HCT116 (cell line): ENCODE measurements at regions not wholly inside any gene's neighbourhood (a gene's known extent, or its start where the extent isn't known, plus 50 kb on each side); places are given as distances from the start of the nearest gene placed in this dataset.

ENCODE experiments used
- ATAC-seq: fragments of 200-7000 bp; cut with Tn5 transposase; 2 replicates; pipeline ENCODE4 v1.9.1; 2020; ENCODE audit warnings: mild to moderate bottlenecking, moderate library complexity
- BruUV-seq: library from RNA; stranded (reverse); fragments of 400-500 nt; replicated peaks from 2 replicates; lab custom pipeline; 2021; lab: Mats Ljungman, UMichigan
- CTCF ChIA-PET: fragments of 300-600 bp; sonication (Branson Sonifier 250); formaldehyde crosslinking; loops from one replicate; lab custom pipeline; 2021; ENCODE audit warnings: antibody characterized with exemption; lab: Charles Lee
- POLR2A ChIA-PET: fragments of 300-600, 350-600 bp; sonication (Branson Sonifier 250); formaldehyde crosslinking; loops from one replicate; lab custom pipeline; 2021; ENCODE audit warnings: antibody characterized with exemption; lab: Charles Lee
- RAD21 ChIA-PET, 2 experiments: fragments of 300-600 bp; sonication (Branson Sonifier 250); formaldehyde crosslinking; loops; one replicate each; lab custom pipeline; 2023; ENCODE audit warnings: low total read pairs in 2 of 2; ENCODE audit not compliant: uncharacterized antibody in 2 of 2, unreplicated experiment in 2 of 2, low non-redundant PET in 1 of 2; lab: Charles Lee
- DNase-seq: peaks from one replicate; pipeline ENCODE4 v3.0.0-alpha.2; 2010; ENCODE audit warnings: low read depth, low spot score
- H2AFZ ChIP-seq: fragments of 200-600 bp; shearing (Covaris generic), sonication (generic); 2 replicates; pipeline ENCODE4 v1.6.1; 2017; ENCODE audit warnings: low read depth, mixed run types, mixed read lengths, antibody characterized with exemption, low read length; ENCODE audit not compliant: poor library complexity, severe bottlenecking
- H3K27ac ChIP-seq: 2 replicates; pipeline ENCODE4 v1.5.1; 2012; ENCODE audit warnings: low read depth, low read length
- H3K27me3 ChIP-seq: fragments of 200-600 bp; sonication (generic); 2 replicates; pipeline ENCODE4 v1.6.1; 2016; ENCODE audit warnings: mixed run types, low read length, mixed read lengths; ENCODE audit not compliant: insufficient read depth
- H3K36me3 ChIP-seq, 2 experiments: fragments of 200-500 bp in 1 of 2; fragments of 200-600 bp in 1 of 2; sonication (Bioruptor generic) in 1 of 2; sonication (generic) in 1 of 2; 2 replicates each; pipeline versions ENCODE4 v1.5.1 to v1.6.1; 2014 to 2016; ENCODE audit warnings: low read length in 2 of 2, inconsistent platforms in 1 of 2, mixed read lengths in 1 of 2, mixed run types in 1 of 2; ENCODE audit not compliant: insufficient read depth in 2 of 2, control insufficient read depth in 1 of 2
- H3K4me1 ChIP-seq, 2 experiments: fragments of 200-600 bp in 1 of 2; sonication (generic) in 1 of 2; 2 replicates each; pipeline versions ENCODE4 v1.5.1 to v1.6.1; 2012 to 2017; ENCODE audit warnings: low read length in 2 of 2, inconsistent platforms in 1 of 2, mild to moderate bottlenecking in 1 of 2, mixed read lengths in 1 of 2, mixed run types in 1 of 2, moderate library complexity in 1 of 2; ENCODE audit not compliant: insufficient read depth in 2 of 2, control insufficient read depth in 1 of 2
- H3K4me2 ChIP-seq: fragments of 200-600 bp; sonication (generic); 2 replicates; pipeline ENCODE4 v1.6.1; 2017; ENCODE audit warnings: mixed run types, low read length, mixed read lengths
- H3K4me3 ChIP-seq, 2 experiments: fragments of 200-600 bp in 1 of 2; sonication (generic) in 1 of 2; replicated peaks in 1 of 2; 2 replicates each; pipeline ENCODE4 v1.5.1; 2011 to 2016; ENCODE audit warnings: low read length in 2 of 2, control low read depth in 1 of 2, low read depth in 1 of 2, mild to moderate bottlenecking in 1 of 2, mixed read lengths in 1 of 2, mixed run types in 1 of 2
- H3K79me2 ChIP-seq: fragments of 200-600 bp; sonication (generic); 2 replicates; pipeline ENCODE4 v1.6.1; 2017; ENCODE audit warnings: mild to moderate bottlenecking, mixed run types, low read length, moderate library complexity, mixed read lengths; ENCODE audit not compliant: insufficient read depth
- H3K9ac ChIP-seq: fragments of 200-600 bp; sonication (generic); 2 replicates; pipeline ENCODE4 v1.6.1; 2016; ENCODE audit warnings: low read length, mixed read lengths
- H3K9me2 ChIP-seq: fragments of 200-600 bp; sonication (generic), shearing (Covaris generic); 2 replicates; pipeline ENCODE4 v1.6.1; 2017; ENCODE audit warnings: mixed run types, mild to moderate bottlenecking, moderate library complexity; ENCODE audit not compliant: insufficient read depth
- H3K9me3 ChIP-seq, 2 experiments: fragments of 200-500 bp in 1 of 2; fragments of 200-600 bp in 1 of 2; sonication (Bioruptor generic) in 1 of 2; sonication (generic) in 1 of 2; 2 replicates each; pipeline ENCODE4 v1.6.1; 2014 to 2017; ENCODE audit warnings: low read length in 2 of 2, mixed read lengths in 2 of 2, inconsistent platforms in 1 of 2, low read depth in 1 of 2, mild to moderate bottlenecking in 1 of 2, mixed run types in 1 of 2, moderate library complexity in 1 of 2; ENCODE audit not compliant: control insufficient read depth in 1 of 2, insufficient read depth in 1 of 2
- H4K20me1 ChIP-seq: fragments of 200-600 bp; sonication (generic), shearing (Covaris generic); 2 replicates; pipeline ENCODE4 v1.6.1; 2017; ENCODE audit warnings: mixed run types, mild to moderate bottlenecking, moderate library complexity; ENCODE audit not compliant: insufficient read depth
- ATF3 ChIP-seq: IDR thresholded peaks from 2 replicates; pipeline ENCODE4 v1.6.1; 2012
- CBX3 ChIP-seq: IDR thresholded peaks from 2 replicates; pipeline ENCODE4 v1.6.1; 2012; ENCODE audit warnings: low read depth
- CEBPB ChIP-seq: IDR thresholded peaks from 2 replicates; pipeline ENCODE4 v1.6.1; 2012; ENCODE audit warnings: low read depth
- CTCF ChIP-seq, 3 experiments: fragments of 200-600 bp in 1 of 3; sonication (generic) in 1 of 3; IDR thresholded peaks in 2 of 3; conservative IDR thresholded peaks in 1 of 3; 2 replicates each; pipeline ENCODE4 v1.5.1; 2012 to 2017; ENCODE audit warnings: low read depth in 2 of 3, low read length in 2 of 3, antibody characterized with exemption in 1 of 3, borderline replicate concordance in 1 of 3, control low read depth in 1 of 3, mild to moderate bottlenecking in 1 of 3, mixed read lengths in 1 of 3, mixed run types in 1 of 3, moderate library complexity in 1 of 3; ENCODE audit not compliant: insufficient read depth in 1 of 3
- EGR1 ChIP-seq: IDR thresholded peaks from 2 replicates; pipeline ENCODE4 v1.6.1; 2012; ENCODE audit warnings: low read depth
- ELF1 ChIP-seq: IDR thresholded peaks from 2 replicates; pipeline ENCODE4 v1.6.1; 2012; ENCODE audit warnings: low read depth, borderline replicate concordance
- EZH2 ChIP-seq: fragments of 200-600 bp; sonication (generic); IDR thresholded peaks from 2 replicates; pipeline ENCODE4 v1.6.1; 2017; ENCODE audit warnings: antibody characterized with exemption, mixed run types
- EZH2phosphoT487 ChIP-seq: fragments of 200-600 bp; IDR thresholded peaks from 2 replicates; pipeline ENCODE4 v1.6.1; 2018; ENCODE audit warnings: antibody characterized with exemption, borderline replicate concordance
- FOSL1 ChIP-seq: IDR thresholded peaks from 2 replicates; pipeline ENCODE4 v1.6.1; 2012; ENCODE audit warnings: low read depth
- MAX ChIP-seq: IDR thresholded peaks from 2 replicates; pipeline ENCODE4 v1.6.1; 2012
- POLR2A ChIP-seq: IDR thresholded peaks from 2 replicates; pipeline ENCODE4 v1.7.0; 2011; ENCODE audit warnings: borderline replicate concordance; ENCODE audit not compliant: insufficient read depth, insufficient read length; ENCODE audit errors: extremely low read depth
- POLR2AphosphoS5 ChIP-seq: IDR thresholded peaks from 2 replicates; pipeline ENCODE4 v1.6.1; 2011; ENCODE audit warnings: mild to moderate bottlenecking, low read depth, low read length, moderate library complexity
- RAD21 ChIP-seq: IDR thresholded peaks from 2 replicates; pipeline ENCODE4 v1.6.1; 2012; ENCODE audit warnings: low read depth, mild to moderate bottlenecking
- REST ChIP-seq: IDR thresholded peaks from 2 replicates; pipeline ENCODE4 v1.6.1; 2012; ENCODE audit warnings: low read depth
- SIN3A ChIP-seq: IDR thresholded peaks from 2 replicates; pipeline ENCODE4 v1.6.1; 2012; ENCODE audit warnings: low read depth
- SP1 ChIP-seq: IDR thresholded peaks from 2 replicates; pipeline ENCODE4 v1.6.1; 2012; ENCODE audit warnings: low read depth
- SRF ChIP-seq: IDR thresholded peaks from 2 replicates; pipeline ENCODE4 v1.6.1; 2012; ENCODE audit warnings: low read depth
- YY1 ChIP-seq: IDR thresholded peaks from 2 replicates; pipeline ENCODE4 v1.6.1; 2011; ENCODE audit warnings: low read length, low read depth, moderate library complexity, mild to moderate bottlenecking; ENCODE audit not compliant: insufficient replicate concordance; ENCODE audit errors: extremely low read depth
- ZBTB33 ChIP-seq: IDR thresholded peaks from 2 replicates; pipeline ENCODE4 v1.6.1; 2011; ENCODE audit warnings: mild to moderate bottlenecking, low read length, moderate library complexity; ENCODE audit not compliant: insufficient replicate concordance; ENCODE audit errors: extremely low read depth
- ZNF274 ChIP-seq: fragments of 200-500 bp; sonication (Bioruptor generic); IDR thresholded peaks from 2 replicates; pipeline ENCODE4 v1.6.1; 2014; ENCODE audit warnings: mild to moderate bottlenecking, low read depth, low read length, inconsistent platforms
- intact Hi-C: fragments of 100-400 bp; cut with micrococcal nuclease; formaldehyde crosslinking; loops from 2 replicates; pipeline ENCODE4 v1.10.0; 2022

- no peaks in the 10 kb centered on the region for H3K27me3 ChIP-seq
- H3K4me1 ChIP-seq, result no peaks in the 10 kb centered on the region
- TF ChIP-seq POLR2A (no peak), CEBPB (no peak), YY1 (no peak), FOSL1 (no peak), SRF (no peak), ELF1 (no peak), MAX (no peak), RAD21 (no peak), CBX3 (no peak), SIN3A (no peak), REST (no peak), EGR1 (no peak), EZH2phosphoT487 (no peak), ATF3 (no peak), ZNF274 (no peak), ZBTB33 (no peak), EZH2 (no peak), POLR2AphosphoS5 (no peak), CTCF (IDR thresholded peaks at IDR 0.05 in 2 of 3, conservative IDR thresholded peaks at IDR 0.05 in 1 of 3; ENCODE audit: borderline replicate concordance in 1 of 3, insufficient read depth in 1 of 3, low read depth in 2 of 3, low read length in 2 of 3) (no peak), SP1 (no peak)
- TF ChIP-seq, all 23 proteins: peak for 0
- H3K9me2 ChIP-seq, result no peaks in the 10 kb centered on the region
- CTCF ChIA-PET, result no interaction called here
- H3K9me3 ChIP-seq, result no peaks in the 10 kb centered on the region
- H3K79me2 ChIP-seq, result no peaks in the 10 kb centered on the region
- H2AFZ ChIP-seq, result no peak overlapping the region
- H3K27ac ChIP-seq, result no peak overlapping the region
- no peak overlapping the region for H3K4me2 ChIP-seq
- H3K36me3 ChIP-seq, result no peaks in the 10 kb centered on the region
- BruUV-seq, result no TSS peak
- RAD21 ChIA-PET, result no interaction called here
- no peak for ATAC-seq
- H3K4me3 ChIP-seq, result no peak overlapping the region
- DNase-seq, result no peak
- no peaks in the 10 kb centered on the region for H4K20me1 ChIP-seq
- intact Hi-C loops, result loop anchor here (5.0 kb wide), 1 partner anchor 563 kb away; no protein-coding TSS in a partner anchor
- H3K9ac ChIP-seq, result no peak overlapping the region
- POLR2A ChIA-PET, result no interaction called here
Observed at GRCh38 chr3:6039971-6040370, 820.9 kb upstream of the GRM7 start.
